ENCODE measurements at regions not wholly inside any gene's neighbourhood (a gene's known extent, or its start where the extent isn't known, plus 50 kb on each side); places are given as distances from the start of the nearest gene placed in this dataset.

GRCh38 chr10:8311526-8312070, 257.1 kb downstream of the GATA3 start:
- TF ChIP-seq CTCF (IDR thresholded peaks at IDR 0.05) (no peak), POLR2A (IDR thresholded peaks at IDR 0.05) (no peak)
